PFSK-1 (cell line): ENCODE measurements at regions not wholly inside any gene's neighbourhood (a gene's known extent, or its start where the extent isn't known, plus 50 kb on each side); places are given as distances from the start of the nearest gene placed in this dataset.

Experiments used
- POLR2AphosphoS5 ChIP-seq: IDR thresholded peaks from 2 replicates; pipeline ENCODE4 v1.6.1; 2012; ENCODE audit warnings: low read depth, mild to moderate bottlenecking, control low read depth, low read length, moderate library complexity
- REST ChIP-seq, 2 experiments: IDR thresholded peaks; 2 replicates each; pipeline versions ENCODE4 v1.6.1 to v1.8.0; 2011 to 2012; ENCODE audit warnings: low read depth in 2 of 2, low read length in 2 of 2, control low read depth in 1 of 2, inconsistent platforms in 1 of 2, mild to moderate bottlenecking in 1 of 2, moderate library complexity in 1 of 2; ENCODE audit not compliant: insufficient read depth in 1 of 2
- SIN3A ChIP-seq: IDR thresholded peaks from 2 replicates; pipeline ENCODE4 v1.6.1; 2012; ENCODE audit warnings: mild to moderate bottlenecking, low read length, moderate library complexity, borderline replicate concordance; ENCODE audit not compliant: insufficient read depth
- TAF1 ChIP-seq: IDR thresholded peaks from 2 replicates; pipeline ENCODE4 v1.6.1; 2012; ENCODE audit warnings: low read length, control low read depth, borderline replicate concordance; ENCODE audit not compliant: insufficient read depth

GRCh38 chr18:1296237-1296636, 391.6 kb downstream of the ADCYAP1 start:
- TF ChIP-seq SIN3A (no peak), REST (IDR thresholded peaks at IDR 0.05; ENCODE audit: insufficient read depth in 1 of 2, low read depth in 2 of 2, low read length in 2 of 2) (no peak), TAF1 (no peak), POLR2AphosphoS5 (no peak)
